Hippocampal formation (tissue), 2 donors: ENCODE measurements at regions not wholly inside any gene's neighbourhood (a gene's known extent, or its start where the extent isn't known, plus 50 kb on each side); places are given as distances from the start of the nearest gene placed in this dataset.
"Not testable (repeated sequence)": the region's sequence is repeated elsewhere in the genome, so short reads cannot be mapped to it uniquely, and the experiment has no call there.

Experiments used
- DNase-seq, 2 donors: peaks; one replicate each; lab custom pipeline; 2025; lab: John Stamatoyannopoulos, UW

DNA sequence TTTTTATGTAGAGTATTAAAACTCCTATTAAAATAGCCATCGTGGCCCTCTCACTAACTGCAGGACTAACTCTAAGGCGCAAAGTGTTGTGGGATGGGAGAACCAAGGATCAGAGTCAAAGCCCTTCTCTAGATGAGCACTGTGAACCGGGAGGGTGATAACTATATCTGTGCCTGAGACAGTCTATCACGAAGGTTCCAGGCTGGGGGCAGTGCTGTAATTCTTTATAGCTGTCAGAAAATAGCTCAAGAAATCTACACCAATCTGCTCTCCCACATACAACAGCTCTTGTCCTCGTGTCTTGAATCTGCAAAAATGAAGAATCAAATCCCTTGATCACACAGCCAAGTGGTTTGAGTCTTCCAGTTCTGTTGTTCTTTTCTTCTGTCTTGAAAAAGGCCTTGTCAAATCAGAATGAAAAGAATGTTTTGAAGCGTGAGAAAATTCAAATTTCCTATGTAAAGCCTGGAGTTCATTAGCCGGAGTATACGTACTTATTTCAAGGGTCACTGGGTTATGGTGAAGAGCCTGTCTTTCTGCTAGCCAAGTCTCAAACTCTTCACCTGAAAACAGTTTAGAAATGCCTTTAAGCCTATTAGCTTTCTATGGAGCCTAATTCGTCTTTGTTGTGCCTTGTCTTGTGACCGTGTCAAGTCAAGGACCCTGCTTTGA is 185.3 kb upstream of the NECTIN3 start:
- no peak for DNase-seq

DNA sequence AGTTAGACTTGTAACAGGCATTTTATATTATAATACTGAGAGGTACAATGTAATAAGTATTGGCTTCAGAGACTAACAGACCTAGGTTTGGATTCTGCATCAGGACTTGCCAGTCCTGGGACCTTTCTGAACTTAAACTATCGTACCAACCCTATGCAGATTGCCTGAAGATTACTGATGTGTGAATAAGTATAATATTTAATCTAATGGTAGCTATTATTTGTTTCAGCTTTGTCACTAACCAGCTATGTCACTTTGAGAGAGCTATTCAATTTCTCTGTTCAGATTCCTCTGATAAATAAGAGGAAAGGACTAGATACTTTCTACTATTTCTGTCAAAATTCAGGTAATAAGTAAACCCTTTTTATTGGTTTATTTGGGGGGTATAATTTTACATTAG is 184.4 kb upstream of the NECTIN3 start:
- no peak for DNase-seq

DNA sequence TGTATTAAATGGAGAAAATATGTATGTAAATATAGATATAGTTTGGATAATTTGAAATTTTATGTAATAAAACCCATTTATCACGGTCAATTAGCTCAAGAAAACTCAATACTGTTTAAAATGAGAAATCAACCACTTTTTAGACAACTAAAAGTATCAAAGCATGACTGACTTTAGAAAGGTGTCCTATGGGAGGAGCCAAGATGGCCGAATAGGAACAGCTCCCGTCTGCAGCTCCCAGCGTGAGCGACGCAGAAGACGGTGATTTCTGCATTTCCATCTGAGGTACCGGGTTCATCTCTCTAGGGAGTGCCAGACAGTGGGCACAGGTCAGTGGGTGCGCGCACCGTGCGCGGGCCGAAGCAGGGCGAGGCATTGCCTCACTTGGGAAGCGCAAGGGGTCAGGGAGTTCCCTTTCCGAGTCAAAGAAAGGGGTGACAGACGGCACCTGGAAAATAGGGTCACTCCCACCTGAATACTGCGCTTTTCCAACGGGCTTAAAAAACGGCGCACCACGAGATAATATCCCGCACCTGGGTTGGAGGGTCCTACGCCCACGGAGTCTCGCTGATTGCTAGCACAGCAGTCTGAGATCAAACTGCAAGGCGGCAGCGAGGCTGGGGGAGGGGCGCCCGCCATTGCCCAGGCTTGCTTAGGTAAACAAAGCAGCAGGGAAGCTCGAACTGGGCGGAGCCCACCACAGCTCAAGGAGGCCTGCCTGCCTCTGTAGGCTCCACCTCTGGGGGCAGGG is 182.8 kb upstream of the NECTIN3 start:
- DNase-seq: not testable (repeated sequence)

DNA sequence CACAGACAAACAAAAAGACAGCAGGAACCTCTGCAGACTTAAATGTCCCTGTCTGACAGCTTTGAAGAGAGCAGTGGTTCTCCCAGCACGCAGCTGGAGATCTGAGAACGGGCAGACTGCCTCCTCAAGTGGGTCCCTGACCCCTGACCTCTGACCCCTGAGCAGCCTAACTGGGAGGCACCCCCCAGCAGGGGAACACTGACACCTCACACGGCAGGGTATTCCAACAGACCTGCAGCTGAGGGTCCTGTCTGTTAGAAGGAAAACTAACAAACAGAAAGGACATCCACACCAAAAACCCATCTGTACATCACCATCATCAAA is 182.3 kb upstream of the NECTIN3 start:
- not testable (repeated sequence) for DNase-seq

DNA sequence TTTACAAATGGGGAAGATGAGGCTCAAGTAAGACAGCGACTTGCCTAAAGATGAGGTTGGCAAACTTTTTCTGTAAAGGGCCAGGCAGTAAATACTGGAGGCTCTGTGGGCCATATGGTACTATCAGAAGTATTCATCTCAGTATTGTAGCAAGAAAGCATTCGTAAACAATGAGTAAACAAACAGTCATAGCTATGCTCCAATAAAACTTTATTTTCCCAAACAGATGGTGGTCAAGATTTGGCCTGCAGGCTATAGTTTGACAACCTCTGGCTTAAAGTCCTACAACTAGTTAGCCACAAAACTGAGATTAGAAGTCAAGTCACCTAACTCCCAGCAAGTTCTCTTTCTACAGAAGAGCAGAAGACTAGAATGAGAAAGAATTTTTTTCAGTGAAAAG is 177.0 kb upstream of the NECTIN3 start:
- no peak for DNase-seq

DNA sequence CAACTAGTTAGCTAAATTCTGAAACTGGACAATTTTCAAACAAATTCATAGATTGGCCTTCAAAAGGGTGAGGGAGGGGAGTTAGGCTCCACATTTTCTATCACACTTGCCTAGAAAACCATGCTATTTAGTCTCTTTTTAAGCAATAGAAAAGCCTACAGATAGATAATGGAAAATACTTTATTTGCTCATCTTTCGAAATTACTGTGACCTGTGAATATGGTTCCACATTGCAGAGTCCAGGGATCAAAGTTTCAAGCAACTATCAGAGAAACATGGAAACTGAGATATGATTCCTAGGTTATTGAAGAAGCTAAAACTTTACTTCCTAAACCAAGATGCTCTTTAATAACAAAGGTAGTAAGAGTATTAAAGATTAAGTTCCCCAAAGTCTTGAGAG is 176.6 kb upstream of the NECTIN3 start:
- DNase-seq: no peak

DNA sequence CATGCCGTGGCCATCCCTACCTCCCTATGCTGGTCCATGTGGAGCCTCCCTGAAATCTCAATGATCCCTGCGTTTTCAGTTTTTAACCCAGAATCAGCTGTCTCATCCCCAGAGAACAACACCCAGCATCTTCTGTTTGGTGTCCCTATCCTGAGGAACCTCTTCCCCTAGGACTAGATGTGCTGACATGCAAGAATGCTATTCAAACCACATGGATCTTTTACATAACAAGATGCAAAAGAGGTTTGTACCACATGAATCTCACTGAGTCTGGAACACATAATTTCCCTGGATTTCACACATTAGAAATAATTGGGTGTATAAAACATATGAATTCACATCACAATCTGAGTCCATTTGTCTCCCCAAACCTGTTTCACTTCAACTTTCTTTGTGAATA is 174.6 kb upstream of the NECTIN3 start:
- DNase-seq: no peak

DNA sequence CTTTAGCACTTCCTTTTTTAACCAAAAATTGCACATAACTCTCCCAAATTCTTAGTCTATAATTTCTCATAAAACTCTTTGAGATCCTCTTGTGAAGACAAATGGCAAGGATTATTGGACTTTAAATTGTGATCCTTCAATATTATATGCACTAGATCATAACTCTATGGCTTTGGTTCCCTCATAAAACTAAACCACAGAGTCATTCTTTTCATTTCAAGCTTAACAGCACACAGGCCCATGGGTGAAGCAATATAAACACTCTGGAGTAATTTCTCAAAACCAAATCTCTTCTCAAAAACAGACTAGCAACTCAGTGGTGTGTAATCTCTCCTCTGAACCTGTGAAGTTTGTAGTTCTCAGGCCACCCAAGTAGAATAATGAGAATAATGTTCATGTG is 171.0 kb upstream of the NECTIN3 start:
- no peak for DNase-seq

DNA sequence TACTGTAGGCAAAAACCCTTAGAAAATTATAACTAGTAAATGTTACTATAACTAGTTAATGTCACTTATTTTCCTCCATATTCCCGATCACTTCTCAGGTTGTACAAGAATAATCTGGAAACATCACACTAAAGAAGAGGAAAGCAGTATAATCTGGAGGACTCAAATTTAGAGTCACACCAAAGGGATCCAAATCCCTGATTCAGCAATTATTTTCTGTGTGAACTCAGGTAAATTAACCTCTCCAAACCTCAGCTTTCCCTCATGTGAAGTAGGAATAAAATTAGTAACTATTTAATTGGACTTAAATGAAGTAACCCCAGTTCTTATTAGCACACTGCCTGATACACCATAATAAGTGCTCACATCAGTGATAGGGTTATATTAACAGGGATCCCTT is 170.1 kb upstream of the NECTIN3 start:
- no peak for DNase-seq

DNA sequence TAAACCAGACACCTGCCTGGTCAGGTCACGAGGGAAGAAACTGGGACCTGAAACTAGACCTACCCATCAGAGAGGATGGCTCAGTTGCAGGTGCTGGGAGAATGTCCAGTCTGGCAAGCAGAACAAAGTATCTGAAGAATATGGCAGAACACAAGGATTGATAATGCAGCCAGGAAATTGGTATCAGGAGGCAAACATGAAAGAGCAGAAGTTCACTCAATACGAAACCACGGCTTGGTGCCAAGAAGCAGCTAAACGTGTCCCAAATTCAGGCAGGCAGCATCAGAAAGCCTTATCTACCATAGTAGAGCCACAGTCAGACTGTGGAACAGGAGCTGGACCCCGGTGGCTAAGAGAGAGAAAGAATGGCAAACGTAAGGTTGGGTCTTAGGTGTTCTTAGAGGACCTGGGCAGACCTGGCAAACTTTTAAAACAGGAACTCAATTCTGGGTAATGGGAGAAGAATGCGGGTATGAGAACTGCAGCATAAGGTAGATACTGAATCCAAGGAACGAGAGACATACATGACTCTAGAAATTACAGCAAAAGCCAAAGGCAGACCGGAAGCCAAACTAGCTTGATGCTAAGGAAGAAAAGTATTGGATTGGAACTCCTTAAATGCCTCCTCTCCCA is 169.0 kb upstream of the NECTIN3 start:
- no peak for DNase-seq

DNA sequence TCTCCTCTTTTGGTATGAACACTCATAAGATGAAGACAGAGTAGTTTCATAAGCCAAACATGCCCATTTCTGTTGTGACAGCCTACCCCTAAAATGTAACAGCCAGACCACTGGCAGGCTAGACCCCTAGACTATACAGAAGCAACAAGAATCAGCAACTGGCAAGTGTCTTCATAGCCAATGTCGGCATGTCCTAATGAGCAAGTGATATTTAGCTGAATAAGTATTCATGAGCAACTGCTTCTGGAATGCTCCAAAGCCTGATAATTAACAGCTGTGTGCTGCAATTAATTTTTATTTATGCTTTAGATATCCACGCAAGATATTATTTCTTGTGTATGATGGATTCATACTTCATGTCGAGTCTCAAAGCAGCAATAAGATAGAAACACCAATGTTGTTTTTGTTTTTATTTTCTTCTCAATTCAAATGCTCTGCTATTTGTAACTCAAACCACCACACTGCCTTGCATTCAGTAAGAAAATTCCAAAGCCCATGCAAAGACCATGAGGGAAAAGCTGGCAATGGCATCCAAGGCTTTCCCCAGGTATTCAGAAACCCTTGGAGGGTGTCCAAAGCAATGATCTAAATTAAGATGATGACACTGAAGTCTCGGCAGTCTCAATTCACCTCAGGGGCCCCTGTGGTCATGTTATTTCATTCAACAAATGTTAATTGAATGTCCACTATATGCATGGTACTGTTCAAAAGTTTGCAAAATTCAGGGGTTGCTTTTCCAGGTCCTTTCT is 167.7 kb upstream of the NECTIN3 start:
- no peak for DNase-seq

DNA sequence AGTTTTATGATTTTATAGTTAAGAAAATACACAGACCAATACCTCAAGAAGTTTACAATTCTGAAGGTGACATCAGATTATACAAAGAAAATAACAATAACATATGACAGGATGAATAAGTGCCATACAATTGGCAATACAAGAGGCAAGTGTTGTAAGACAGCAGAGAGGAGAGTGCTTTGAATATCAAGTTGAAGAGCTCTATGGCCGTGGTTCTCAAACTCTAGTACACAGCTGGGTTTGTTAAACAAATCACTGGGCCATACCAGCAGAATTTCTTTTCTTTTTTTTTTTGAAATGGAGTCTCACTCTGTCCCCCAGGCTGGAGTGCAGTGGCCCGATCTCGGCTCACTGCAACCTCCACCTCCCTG is 167.1 kb upstream of the NECTIN3 start:
- no peak for DNase-seq

DNA sequence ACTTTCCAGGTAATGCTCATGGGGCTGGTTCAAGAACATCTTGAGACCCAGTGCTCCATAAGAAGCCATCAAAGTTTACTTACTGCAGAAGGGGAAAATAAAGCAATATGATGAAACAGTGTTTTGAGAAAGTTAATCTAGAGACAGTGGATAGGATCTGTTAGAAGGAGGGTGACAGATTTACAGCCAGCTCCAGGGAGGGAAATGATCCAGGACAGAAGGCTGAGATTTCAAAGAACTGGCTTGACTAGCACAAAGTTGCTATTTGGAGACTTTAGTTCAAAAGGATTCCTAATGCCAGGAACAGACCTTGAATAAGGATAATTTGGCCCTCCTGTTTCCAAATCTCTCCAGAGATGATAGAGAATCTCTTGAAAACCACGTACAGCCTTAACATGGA is 166.5 kb upstream of the NECTIN3 start:
- DNase-seq: no peak

DNA sequence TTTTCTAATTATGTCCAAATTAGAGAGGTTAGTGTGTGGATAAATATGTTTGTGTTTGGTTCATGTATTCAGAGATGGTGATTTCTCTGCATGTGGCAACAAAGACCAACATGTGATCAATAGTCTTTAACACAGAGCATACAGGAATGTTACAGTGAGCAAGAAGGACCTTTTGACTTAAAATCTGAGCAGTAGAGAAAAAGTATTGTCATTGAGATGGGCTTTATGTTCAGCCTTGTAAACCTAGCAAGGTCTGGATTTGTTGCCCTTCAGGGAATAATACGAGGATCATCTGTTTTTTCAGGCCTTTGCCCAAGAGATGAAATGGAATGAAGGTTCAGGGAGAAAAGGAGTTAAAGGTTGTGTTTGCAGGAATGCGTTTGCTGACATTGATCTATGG is 161.8 kb upstream of the NECTIN3 start:
- DNase-seq: no peak

DNA sequence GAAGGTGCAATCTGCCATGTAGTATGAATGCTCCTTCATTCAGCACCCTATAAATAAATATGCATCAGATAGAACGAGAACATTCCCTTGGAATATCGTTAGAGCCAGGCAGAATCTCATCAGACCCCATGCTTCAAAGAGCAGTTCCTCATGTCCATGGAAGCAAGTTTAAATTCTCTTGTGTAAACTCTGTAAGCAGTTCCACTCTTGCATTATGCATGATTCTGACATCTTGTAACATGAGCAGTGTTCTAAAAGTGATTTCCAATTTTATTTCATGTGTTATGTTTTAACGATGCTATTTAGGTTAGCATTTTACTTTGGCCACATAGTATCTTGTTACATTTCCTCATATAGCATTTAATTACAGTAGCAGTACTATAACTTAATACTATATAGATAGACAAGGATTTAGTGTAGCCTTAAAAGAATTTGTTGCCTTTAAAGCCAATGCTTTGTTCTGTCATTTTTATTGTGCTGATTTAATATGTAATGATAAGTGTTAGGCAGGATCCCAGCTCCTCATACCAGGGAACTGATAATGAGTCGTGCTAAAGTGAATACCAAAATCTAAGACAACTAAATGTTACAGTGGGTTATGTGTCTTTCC is 161.2 kb upstream of the NECTIN3 start:
- DNase-seq: no peak

DNA sequence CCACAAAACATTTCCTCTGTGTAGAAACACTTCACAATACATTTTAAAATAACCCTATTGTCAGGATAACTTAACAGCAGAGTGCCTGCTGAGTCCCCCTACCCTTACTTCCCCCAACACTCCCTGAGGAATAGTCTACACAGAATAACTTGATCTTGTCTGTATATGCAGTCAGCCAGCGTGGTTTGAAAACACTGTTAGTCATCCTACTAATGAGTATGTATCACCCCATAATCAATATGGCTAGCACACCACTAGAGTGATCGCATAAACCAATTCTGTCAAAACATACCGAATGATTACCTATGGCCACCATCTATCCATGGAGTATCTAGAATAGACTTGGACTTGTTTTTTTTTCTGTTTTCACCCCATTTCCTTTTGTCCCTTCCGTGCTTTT is 152.7 kb upstream of the NECTIN3 start:
- DNase-seq: no peak

DNA sequence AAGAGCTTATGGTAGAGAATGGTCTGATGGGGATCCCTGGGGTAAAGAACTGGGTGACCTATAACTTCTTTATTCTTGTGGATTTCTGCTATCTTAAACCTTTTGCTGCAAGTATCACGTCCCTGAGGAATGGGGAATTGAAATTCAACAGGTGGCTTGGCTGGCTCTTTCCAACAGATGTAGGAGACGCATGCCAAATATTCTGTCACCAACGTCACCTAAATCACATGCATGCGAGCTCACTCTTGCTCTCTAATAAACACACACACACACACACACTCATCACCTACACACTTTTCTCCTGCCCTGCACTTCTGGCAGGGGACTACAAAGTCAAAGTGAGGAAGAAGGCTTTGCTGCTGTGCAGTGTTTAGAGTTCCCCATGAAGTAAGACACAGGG is 145.8 kb upstream of the NECTIN3 start:
- no peak for DNase-seq

DNA sequence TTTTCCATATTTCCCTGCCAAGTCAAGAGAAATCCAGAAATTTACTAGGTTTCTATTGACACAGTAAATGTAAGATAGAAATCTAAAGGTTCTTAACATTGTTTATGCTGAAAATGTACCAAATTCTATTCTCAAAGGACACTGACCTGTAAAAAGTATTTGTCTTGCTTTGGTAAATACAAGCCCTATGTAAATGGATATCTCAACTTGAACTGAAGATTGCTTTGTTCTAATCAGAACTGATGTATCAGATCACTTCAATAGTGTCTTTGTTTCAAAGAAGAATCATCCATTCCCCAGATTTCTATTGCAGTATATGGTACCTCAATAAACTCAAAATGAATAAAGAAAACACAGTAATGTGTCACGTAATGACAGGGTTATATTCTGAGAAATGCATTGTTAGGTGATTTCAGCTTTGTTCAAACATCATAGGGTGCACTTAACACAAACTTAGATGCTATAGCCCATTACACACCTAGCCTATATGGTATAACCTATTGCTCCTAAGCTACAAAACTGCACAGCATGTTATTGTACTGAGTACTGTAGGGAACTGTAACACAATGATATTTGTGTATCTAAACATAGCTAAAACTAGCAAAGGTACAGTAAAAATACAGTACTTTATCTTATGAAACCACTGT is 143.5 kb upstream of the NECTIN3 start:
- DNase-seq: peak in 1 of 2 donors; percentile 15

DNA sequence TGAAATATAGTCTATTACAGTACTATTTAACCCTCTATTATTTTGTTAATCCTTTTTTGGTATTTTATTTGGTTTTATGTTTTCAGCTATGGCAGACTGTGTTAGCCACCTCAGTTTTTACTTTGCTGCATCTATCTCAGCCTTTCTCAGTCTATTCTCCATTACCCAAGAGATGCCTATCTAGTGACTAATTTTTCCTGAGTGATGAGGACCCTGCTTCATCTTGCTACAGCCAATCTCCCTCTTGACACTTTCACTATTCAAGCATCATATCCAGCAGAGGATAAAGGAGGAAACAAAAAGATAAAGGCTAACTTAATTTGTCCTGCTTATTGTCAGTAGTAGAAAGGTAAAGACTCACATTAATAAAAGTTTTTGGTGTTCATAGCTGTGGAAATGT is 141.8 kb upstream of the NECTIN3 start:
- no peak for DNase-seq

DNA sequence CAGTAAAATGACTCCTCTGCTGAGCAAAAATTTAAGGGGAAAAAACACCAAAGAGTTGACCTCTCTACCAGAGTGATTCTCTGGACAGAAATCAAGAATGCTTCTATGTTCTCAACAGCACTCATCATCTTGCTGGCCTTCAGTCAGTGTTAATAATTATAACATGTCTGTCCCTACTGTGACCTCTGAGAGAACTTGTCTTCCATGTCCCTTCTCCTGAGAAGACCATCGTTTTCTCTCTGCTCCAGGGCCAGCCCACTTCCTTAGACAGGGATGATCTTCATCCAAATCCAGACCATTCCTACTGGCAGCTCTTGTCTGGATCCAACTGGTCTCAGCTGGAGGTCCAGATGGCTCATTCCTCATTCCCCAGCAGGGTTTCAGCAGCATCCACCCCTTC is 139.0 kb upstream of the NECTIN3 start:
- no peak for DNase-seq

DNA sequence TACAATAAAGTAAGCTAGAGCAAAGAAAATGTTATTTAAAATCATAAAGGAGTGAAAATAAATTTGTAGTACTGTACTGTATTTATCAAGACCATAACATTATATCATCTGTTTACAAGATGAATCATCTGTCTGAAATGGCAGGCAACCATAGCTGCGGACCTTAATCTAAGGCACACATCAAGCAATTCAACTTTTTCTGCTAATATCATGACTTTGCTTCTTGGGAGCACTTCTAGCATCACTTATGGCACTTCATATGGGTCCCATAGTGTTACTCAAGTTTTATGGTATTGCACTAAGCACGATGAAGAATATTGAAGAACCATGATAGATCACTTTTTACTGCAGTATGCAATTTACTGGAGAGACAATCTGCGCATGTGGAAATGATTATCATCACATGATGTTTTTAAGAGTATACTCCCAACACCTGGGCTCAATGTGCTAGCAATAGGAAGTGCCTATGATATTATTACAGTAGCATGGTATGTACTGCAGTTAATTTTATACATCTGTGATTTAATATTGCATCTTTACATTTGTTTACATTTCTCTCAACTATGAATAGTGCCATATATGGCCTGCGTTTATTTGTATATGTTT is 137.7 kb upstream of the NECTIN3 start:
- no peak for DNase-seq

DNA sequence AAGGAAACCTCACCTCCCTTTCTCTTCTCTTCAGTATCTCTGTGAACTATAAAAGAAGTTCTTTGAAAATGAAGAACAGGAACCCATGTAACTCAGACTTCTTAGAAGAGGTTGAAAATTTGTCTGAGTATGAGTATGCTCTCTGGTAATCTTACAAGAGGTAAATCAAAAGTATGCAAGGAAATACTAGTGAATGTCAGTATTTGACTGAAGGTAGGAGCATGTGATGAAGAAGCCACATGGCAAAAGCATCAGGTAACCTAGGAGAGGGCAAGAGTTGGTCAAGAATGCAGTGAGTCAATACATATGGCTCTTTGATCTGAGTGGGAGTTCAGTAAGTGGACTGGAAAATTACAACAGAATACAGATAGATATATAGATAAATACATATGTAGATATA is 133.0 kb upstream of the NECTIN3 start:
- no peak for DNase-seq
